ENCODE measurements at regions not wholly inside any gene's neighbourhood (a gene's known extent, or its start where the extent isn't known, plus 50 kb on each side); places are given as distances from the start of the nearest gene placed in this dataset.

DNA sequence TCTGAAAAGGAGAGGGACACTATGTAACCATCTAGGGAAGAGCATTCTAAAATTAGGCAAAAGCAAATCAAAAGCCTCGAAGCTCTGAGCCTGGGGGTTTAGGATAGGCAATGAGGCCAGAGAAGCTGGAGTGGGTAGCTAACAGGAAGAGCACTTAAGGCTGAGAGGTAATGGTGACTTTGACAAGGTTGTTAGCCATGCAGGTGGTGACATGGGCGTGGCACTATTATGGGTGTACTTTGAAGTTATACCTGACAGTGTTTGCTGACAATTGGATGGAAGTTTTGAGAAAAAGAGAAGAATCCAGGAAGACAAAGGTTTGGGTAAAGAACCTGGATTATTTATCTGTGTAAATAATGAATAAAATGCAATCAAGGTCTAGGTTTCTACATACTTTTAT is 383.0 kb upstream of the SEMA3C start:
- H3K9me3 ChIP-seq (ENCODE audit: control extremely low read depth in 1 of 5, control insufficient read depth in 4 of 5, insufficient read depth in 2 of 5, low read depth in 1 of 5, low read length in 4 of 5) = no peaks in the 10 kb centered on the region
- ChIA-PET CTCF (no interaction called here), POLR2A (no interaction called here)
- DNase-seq = no peak
- 100% methylated on average over 2 of the region's 2 CpGs for WGBS (ENCODE audit: insufficient coverage)
- H3K27me3 ChIP-seq (replicated peaks in 2 of 5; ENCODE audit: control insufficient read depth in 4 of 5, insufficient read depth in 5 of 5, low read length in 4 of 5) = no peaks in the 10 kb centered on the region
- no peak overlapping the region for H3K4me3 ChIP-seq (ENCODE audit: control insufficient read depth in 1 of 7, extremely low read depth in 1 of 7, insufficient read depth in 4 of 7, low read depth in 2 of 7, low read length in 6 of 7)
- no peak overlapping the region for H3K27ac ChIP-seq (ENCODE audit: insufficient read depth in 1 of 2, low read depth in 1 of 2, low read length in 2 of 2, poor library complexity in 1 of 2, severe bottlenecking in 2 of 2)
- H3K4me1 ChIP-seq (ENCODE audit: control extremely low read depth in 1 of 4, control insufficient read depth in 4 of 4, insufficient read depth in 4 of 4, low read length in 3 of 4) = peaks cover 0 to 3% (median 0%) of the 10 kb centered on the region in 4 experiments
- H3K36me3 ChIP-seq (ENCODE audit: control insufficient read depth in 4 of 4, insufficient read depth in 4 of 4, low read length in 3 of 4) = no peaks in the 10 kb centered on the region

GRCh38 chr7:81300753-81301152 is 381.9 kb upstream of the SEMA3C start:
- no peak overlapping the region for H3K27ac ChIP-seq (ENCODE audit: insufficient read depth in 1 of 2, low read depth in 1 of 2, low read length in 2 of 2, poor library complexity in 1 of 2, severe bottlenecking in 2 of 2)
- ChIA-PET CTCF (no interaction called here), POLR2A (no interaction called here)
- H3K4me1 ChIP-seq (ENCODE audit: control extremely low read depth in 1 of 4, control insufficient read depth in 4 of 4, insufficient read depth in 4 of 4, low read length in 3 of 4) = peaks cover 0 to 3% (median 0%) of the 10 kb centered on the region in 4 experiments
- no peaks in the 10 kb centered on the region for H3K27me3 ChIP-seq (replicated peaks in 2 of 5; ENCODE audit: control insufficient read depth in 4 of 5, insufficient read depth in 5 of 5, low read length in 4 of 5)
- no peak for DNase-seq
- H3K36me3 ChIP-seq (ENCODE audit: control insufficient read depth in 4 of 4, insufficient read depth in 4 of 4, low read length in 3 of 4) = no peaks in the 10 kb centered on the region
- whole genome bisulfite sequencing (ENCODE audit: insufficient coverage) = no CpG with 5 or more reads among the region's 3 CpGs
- H3K9me3 ChIP-seq (ENCODE audit: control extremely low read depth in 1 of 5, control insufficient read depth in 4 of 5, insufficient read depth in 2 of 5, low read depth in 1 of 5, low read length in 4 of 5) = no peaks in the 10 kb centered on the region
- H3K4me3 ChIP-seq (ENCODE audit: control insufficient read depth in 1 of 7, extremely low read depth in 1 of 7, insufficient read depth in 4 of 7, low read depth in 2 of 7, low read length in 6 of 7) = no peak overlapping the region

DNA sequence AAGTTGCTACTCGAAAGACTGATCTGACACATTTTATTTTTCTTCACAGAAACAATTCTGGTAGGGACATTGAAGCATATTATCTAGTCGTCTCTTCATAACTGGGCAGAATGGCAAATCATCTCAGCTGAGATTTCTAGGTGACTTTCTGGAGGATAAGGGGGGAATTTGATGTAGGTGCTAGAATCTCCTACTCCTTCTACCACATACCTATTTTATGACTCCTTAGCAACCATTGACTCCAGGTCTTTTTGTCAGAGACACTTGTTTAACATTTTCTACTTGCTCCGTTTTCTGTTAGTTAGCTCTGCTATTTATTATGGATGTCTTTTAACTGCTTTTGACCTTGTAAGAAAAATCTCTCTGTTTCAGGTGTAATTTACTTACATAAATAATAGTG is 380.9 kb upstream of the SEMA3C start:
- POLR2A ChIA-PET = no interaction called here
- Histone ChIP-seq H3K4me1 (ENCODE audit: control extremely low read depth in 1 of 4, control insufficient read depth in 4 of 4, insufficient read depth in 4 of 4, low read length in 3 of 4) (peaks cover 0 to 3% (median 0%) of the 10 kb centered on the region in 4 experiments), H3K4me3 (ENCODE audit: control insufficient read depth in 1 of 7, extremely low read depth in 1 of 7, insufficient read depth in 4 of 7, low read depth in 2 of 7, low read length in 6 of 7) (no peak overlapping the region), H3K36me3 (ENCODE audit: control insufficient read depth in 4 of 4, insufficient read depth in 4 of 4, low read length in 3 of 4) (no peaks in the 10 kb centered on the region), H3K9me3 (ENCODE audit: control extremely low read depth in 1 of 5, control insufficient read depth in 4 of 5, insufficient read depth in 2 of 5, low read depth in 1 of 5, low read length in 4 of 5) (no peaks in the 10 kb centered on the region), H3K27me3 (replicated peaks in 2 of 5; ENCODE audit: control insufficient read depth in 4 of 5, insufficient read depth in 5 of 5, low read length in 4 of 5) (no peaks in the 10 kb centered on the region), H3K27ac (ENCODE audit: insufficient read depth in 1 of 2, low read depth in 1 of 2, low read length in 2 of 2, poor library complexity in 1 of 2, severe bottlenecking in 2 of 2) (no peak overlapping the region)
- no peak for DNase-seq
- CTCF ChIA-PET = no interaction called here
- no CpG with 5 or more reads among the region's 3 CpGs for WGBS (ENCODE audit: insufficient coverage)

GRCh38 chr7:81298951-81299666 is 380.3 kb upstream of the SEMA3C start:
- peak in 2 of 3 donors; percentile 34 to 44 for DNase-seq
- no peaks in the 10 kb centered on the region for H3K27me3 ChIP-seq (replicated peaks in 2 of 5; ENCODE audit: control insufficient read depth in 4 of 5, insufficient read depth in 5 of 5, low read length in 4 of 5)
- no peak overlapping the region for H3K27ac ChIP-seq (ENCODE audit: insufficient read depth in 1 of 2, low read depth in 1 of 2, low read length in 2 of 2, poor library complexity in 1 of 2, severe bottlenecking in 2 of 2)
- H3K4me1 ChIP-seq (ENCODE audit: control extremely low read depth in 1 of 4, control insufficient read depth in 4 of 4, insufficient read depth in 4 of 4, low read length in 3 of 4) = peaks cover 0 to 3% (median 0%) of the 10 kb centered on the region in 4 experiments
- POLR2A ChIA-PET = no interaction called here
- CTCF ChIA-PET = interaction anchor here (1.4 kb wide), 1 partner anchor 8 kb away, joined by 3 read pairs; no protein-coding TSS in a partner anchor
- no peaks in the 10 kb centered on the region for H3K9me3 ChIP-seq (ENCODE audit: control extremely low read depth in 1 of 5, control insufficient read depth in 4 of 5, insufficient read depth in 2 of 5, low read depth in 1 of 5, low read length in 4 of 5)
- peak overlapping the region in 1 of 7 experiments; percentile 24 for H3K4me3 ChIP-seq (ENCODE audit: control insufficient read depth in 1 of 7, extremely low read depth in 1 of 7, insufficient read depth in 4 of 7, low read depth in 2 of 7, low read length in 6 of 7)
- WGBS (ENCODE audit: insufficient coverage) = 0% methylated on average over 1 of the region's 5 CpGs
- no peaks in the 10 kb centered on the region for H3K36me3 ChIP-seq (ENCODE audit: control insufficient read depth in 4 of 4, insufficient read depth in 4 of 4, low read length in 3 of 4)

DNA sequence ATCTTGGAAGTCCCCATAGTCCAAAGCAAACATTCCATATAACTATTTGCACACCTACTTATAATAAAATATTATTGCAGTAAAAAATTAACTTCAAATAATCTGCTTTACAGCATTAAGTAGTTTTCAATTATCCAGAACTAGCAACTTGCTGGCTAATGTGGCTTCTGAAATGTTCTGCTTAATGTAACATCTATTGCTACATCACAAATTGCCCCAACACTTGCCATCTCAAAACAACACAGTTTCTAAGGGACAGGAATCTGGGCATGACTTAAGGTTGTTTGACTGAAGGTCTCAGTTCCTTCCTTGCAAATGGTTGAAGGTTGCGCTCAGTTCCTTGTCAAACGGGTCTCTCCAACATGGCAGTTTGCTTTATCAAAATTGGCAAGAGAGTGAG is 378.5 kb upstream of the SEMA3C start:
- no peaks in the 10 kb centered on the region for H3K36me3 ChIP-seq (ENCODE audit: control insufficient read depth in 4 of 4, insufficient read depth in 4 of 4, low read length in 3 of 4)
- DNase-seq = no peak
- WGBS (ENCODE audit: insufficient coverage) = no CpG with 5 or more reads among the region's 2 CpGs
- peaks cover 0 to 3% (median 0%) of the 10 kb centered on the region in 4 experiments for H3K4me1 ChIP-seq (ENCODE audit: control extremely low read depth in 1 of 4, control insufficient read depth in 4 of 4, insufficient read depth in 4 of 4, low read length in 3 of 4)
- H3K4me3 ChIP-seq (ENCODE audit: control insufficient read depth in 1 of 7, extremely low read depth in 1 of 7, insufficient read depth in 4 of 7, low read depth in 2 of 7, low read length in 6 of 7) = no peak overlapping the region
- no peaks in the 10 kb centered on the region for H3K9me3 ChIP-seq (ENCODE audit: control extremely low read depth in 1 of 5, control insufficient read depth in 4 of 5, insufficient read depth in 2 of 5, low read depth in 1 of 5, low read length in 4 of 5)
- ChIA-PET POLR2A (no interaction called here), CTCF (interaction anchor here (1.4 kb wide), 1 partner anchor 10 kb away, joined by 3 read pairs; no protein-coding TSS in a partner anchor)
- H3K27me3 ChIP-seq (replicated peaks in 2 of 5; ENCODE audit: control insufficient read depth in 4 of 5, insufficient read depth in 5 of 5, low read length in 4 of 5) = no peaks in the 10 kb centered on the region
- no peak overlapping the region for H3K27ac ChIP-seq (ENCODE audit: insufficient read depth in 1 of 2, low read depth in 1 of 2, low read length in 2 of 2, poor library complexity in 1 of 2, severe bottlenecking in 2 of 2)

- no peak for DNase-seq
- no peaks in the 10 kb centered on the region for H3K36me3 ChIP-seq (ENCODE audit: control insufficient read depth in 4 of 4, insufficient read depth in 4 of 4, low read length in 3 of 4)
- no CpG with 5 or more reads among the region's 2 CpGs for WGBS (ENCODE audit: insufficient coverage)
- H3K27me3 ChIP-seq (replicated peaks in 2 of 5; ENCODE audit: control insufficient read depth in 4 of 5, insufficient read depth in 5 of 5, low read length in 4 of 5) = no peaks in the 10 kb centered on the region
- H3K4me3 ChIP-seq (ENCODE audit: control insufficient read depth in 1 of 7, extremely low read depth in 1 of 7, insufficient read depth in 4 of 7, low read depth in 2 of 7, low read length in 6 of 7) = no peak overlapping the region
- no peak overlapping the region for H3K27ac ChIP-seq (ENCODE audit: insufficient read depth in 1 of 2, low read depth in 1 of 2, low read length in 2 of 2, poor library complexity in 1 of 2, severe bottlenecking in 2 of 2)
- ChIA-PET CTCF (interaction anchor here (1.7 kb wide), 1 partner anchor 11 kb away, joined by 4 read pairs; no protein-coding TSS in a partner anchor), POLR2A (no interaction called here)
- H3K9me3 ChIP-seq (ENCODE audit: control extremely low read depth in 1 of 5, control insufficient read depth in 4 of 5, insufficient read depth in 2 of 5, low read depth in 1 of 5, low read length in 4 of 5) = no peaks in the 10 kb centered on the region
- H3K4me1 ChIP-seq (ENCODE audit: control extremely low read depth in 1 of 4, control insufficient read depth in 4 of 4, insufficient read depth in 4 of 4, low read length in 3 of 4) = peaks cover 0 to 3% (median 0%) of the 10 kb centered on the region in 4 experiments
Observed at GRCh38 chr7:81296726-81297125, 377.9 kb upstream of the SEMA3C start.

GRCh38 chr7:81294897-81295515 is 376.2 kb upstream of the SEMA3C start:
- no peak for DNase-seq
- H3K9me3 ChIP-seq (ENCODE audit: control extremely low read depth in 1 of 5, control insufficient read depth in 4 of 5, insufficient read depth in 2 of 5, low read depth in 1 of 5, low read length in 4 of 5) = no peaks in the 10 kb centered on the region
- H3K27ac ChIP-seq (ENCODE audit: insufficient read depth in 1 of 2, low read depth in 1 of 2, low read length in 2 of 2, poor library complexity in 1 of 2, severe bottlenecking in 2 of 2) = no peak overlapping the region
- 98% methylated on average over 11 of the region's 12 CpGs for WGBS (ENCODE audit: insufficient coverage)
- ChIA-PET POLR2A (no interaction called here), CTCF (interaction anchor here (1.7 kb wide), 2 partner anchors 10 to 13 kb away, joined by 4 read pairs; no protein-coding TSS in a partner anchor)
- peaks cover 0 to 3% (median 0%) of the 10 kb centered on the region in 4 experiments for H3K4me1 ChIP-seq (ENCODE audit: control extremely low read depth in 1 of 4, control insufficient read depth in 4 of 4, insufficient read depth in 4 of 4, low read length in 3 of 4)
- H3K4me3 ChIP-seq (ENCODE audit: control insufficient read depth in 1 of 7, extremely low read depth in 1 of 7, insufficient read depth in 4 of 7, low read depth in 2 of 7, low read length in 6 of 7) = no peak overlapping the region
- H3K27me3 ChIP-seq (replicated peaks in 2 of 5; ENCODE audit: control insufficient read depth in 4 of 5, insufficient read depth in 5 of 5, low read length in 4 of 5) = no peaks in the 10 kb centered on the region
- no peaks in the 10 kb centered on the region for H3K36me3 ChIP-seq (ENCODE audit: control insufficient read depth in 4 of 4, insufficient read depth in 4 of 4, low read length in 3 of 4)
